Omental fat pad (tissue), 3 donors: ENCODE measurements at regions not wholly inside any gene's neighbourhood (a gene's known extent, or its start where the extent isn't known, plus 50 kb on each side); places are given as distances from the start of the nearest gene placed in this dataset.
"Not testable (repeated sequence)": the region's sequence is repeated elsewhere in the genome, so short reads cannot be mapped to it uniquely, and the experiment has no call there.

ENCODE experiments used
- ATAC-seq: fragments of 150-250 bp; one replicate; pipeline ENCODE4 v1.9.1; 2016; ENCODE audit warnings: mild to moderate bottlenecking, moderate library complexity; ENCODE audit not compliant: low FRiP score
- DNase-seq: peaks from one replicate; pipeline ENCODE4 v3.0.0-alpha.2; 2019; ENCODE audit warnings: low spot score
- TF ChIP-seq, protein P1 (sequence below), 3 donors: fragments of 450-650 bp; IDR thresholded peaks; one replicate each; pipeline ENCODE4 v1.5.1; 2016 to 2017; ENCODE audit warnings: antibody characterized with exemption in 3 of 3, mild to moderate bottlenecking in 3 of 3, moderate library complexity in 2 of 3

GRCh38 chr3:162984746-162985145 is 1488.1 kb downstream of the OTOL1 start:
- TF ChIP-seq, protein P1, sequence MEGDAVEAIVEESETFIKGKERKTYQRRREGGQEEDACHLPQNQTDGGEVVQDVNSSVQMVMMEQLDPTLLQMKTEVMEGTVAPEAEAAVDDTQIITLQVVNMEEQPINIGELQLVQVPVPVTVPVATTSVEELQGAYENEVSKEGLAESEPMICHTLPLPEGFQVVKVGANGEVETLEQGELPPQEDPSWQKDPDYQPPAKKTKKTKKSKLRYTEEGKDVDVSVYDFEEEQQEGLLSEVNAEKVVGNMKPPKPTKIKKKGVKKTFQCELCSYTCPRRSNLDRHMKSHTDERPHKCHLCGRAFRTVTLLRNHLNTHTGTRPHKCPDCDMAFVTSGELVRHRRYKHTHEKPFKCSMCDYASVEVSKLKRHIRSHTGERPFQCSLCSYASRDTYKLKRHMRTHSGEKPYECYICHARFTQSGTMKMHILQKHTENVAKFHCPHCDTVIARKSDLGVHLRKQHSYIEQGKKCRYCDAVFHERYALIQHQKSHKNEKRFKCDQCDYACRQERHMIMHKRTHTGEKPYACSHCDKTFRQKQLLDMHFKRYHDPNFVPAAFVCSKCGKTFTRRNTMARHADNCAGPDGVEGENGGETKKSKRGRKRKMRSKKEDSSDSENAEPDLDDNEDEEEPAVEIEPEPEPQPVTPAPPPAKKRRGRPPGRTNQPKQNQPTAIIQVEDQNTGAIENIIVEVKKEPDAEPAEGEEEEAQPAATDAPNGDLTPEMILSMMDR (IDR thresholded peaks at IDR 0.05), result no peak
- DNase-seq (no peak), ATAC-seq (no peak)

DNA sequence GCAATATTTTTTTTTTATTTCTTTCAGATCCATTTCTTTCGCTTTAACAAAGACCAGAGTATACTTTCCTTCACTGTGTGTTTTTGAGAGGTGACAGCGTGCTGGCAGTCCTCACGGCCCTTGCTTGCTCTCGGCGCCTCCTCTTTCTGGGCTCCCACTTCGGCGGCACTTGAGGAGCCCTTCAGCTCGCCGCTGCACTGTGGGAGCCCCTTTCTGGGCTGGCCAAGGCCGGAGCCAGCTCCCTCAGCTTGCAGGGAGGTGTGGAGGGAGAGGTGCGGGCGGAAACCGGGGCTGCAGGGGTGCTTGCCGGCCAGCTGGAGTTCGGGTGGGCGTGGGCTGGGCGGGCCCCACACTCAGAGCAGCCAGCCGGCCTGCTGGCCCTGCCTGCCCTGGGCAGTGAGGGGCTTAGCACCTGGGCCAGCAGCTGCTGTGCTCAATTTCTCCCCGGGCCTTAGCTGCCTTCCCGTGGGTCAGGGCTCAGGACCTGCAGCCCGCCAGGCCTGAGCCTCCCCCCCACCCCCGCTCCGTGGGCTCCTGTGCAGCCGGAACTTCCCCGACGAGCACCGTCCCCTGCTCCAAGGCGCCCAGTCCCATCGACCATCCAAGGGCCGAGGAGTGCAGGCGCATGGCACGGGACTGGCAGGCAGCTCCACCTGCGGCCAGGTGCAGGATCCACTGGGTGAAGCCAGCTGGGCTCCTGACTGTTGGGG is 1490.6 kb downstream of the OTOL1 start:
- not testable (repeated sequence) for DNase-seq, ATAC-seq

DNA sequence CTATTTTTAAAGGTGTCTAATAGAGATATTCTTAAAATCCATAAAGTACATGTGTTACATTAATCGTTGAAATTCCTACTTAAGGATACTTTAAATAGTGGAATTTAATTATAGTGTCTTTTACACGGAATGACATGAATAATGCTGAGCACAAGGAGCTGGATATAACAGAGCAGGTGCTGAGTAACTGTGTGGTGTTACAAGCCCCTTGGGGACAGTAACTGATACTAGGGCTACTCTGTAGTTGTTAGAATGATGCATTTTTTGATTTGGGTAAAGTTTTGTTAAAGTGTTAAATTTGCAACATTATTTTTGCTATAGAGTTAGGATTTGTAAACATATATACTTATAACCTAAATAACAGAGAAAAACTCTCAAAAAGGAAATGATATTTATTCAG is 1496.1 kb downstream of the OTOL1 start:
- no peak for DNase-seq
- TF ChIP-seq, protein P1 (IDR thresholded peaks at IDR 0.05), result no peak
- no peak for ATAC-seq

- DNase-seq (no peak), ATAC-seq (no peak)
- TF ChIP-seq, protein P1 (IDR thresholded peaks at IDR 0.05), result no peak
These were observed 1497.6 kb downstream of the OTOL1 start for GRCh38 chr3:162994165-162994564.

DNA sequence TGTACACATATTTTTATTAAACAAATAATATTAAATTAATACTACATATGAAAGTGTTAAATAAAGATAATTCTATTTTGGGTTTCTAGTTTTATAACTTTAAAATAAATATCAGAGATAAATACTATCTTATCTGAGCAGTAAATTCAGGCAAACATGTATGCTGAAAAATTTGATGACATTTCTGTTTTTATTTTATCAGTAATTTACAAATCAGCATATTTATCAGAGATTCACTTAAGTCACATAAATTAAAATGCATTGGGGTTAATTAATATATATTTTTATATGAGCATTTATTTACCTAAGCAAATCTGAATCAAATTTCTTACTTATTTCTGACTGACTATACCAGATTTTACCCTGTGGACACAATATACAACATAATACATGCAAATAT is 1499.8 kb downstream of the OTOL1 start:
- ATAC-seq, result no peak
- TF ChIP-seq, protein P1 (IDR thresholded peaks at IDR 0.05), result no peak

GRCh38 chr3:162998205-162998604 is 1501.6 kb downstream of the OTOL1 start:
- ATAC-seq (no peak), DNase-seq (no peak)
- TF ChIP-seq, protein P1 (IDR thresholded peaks at IDR 0.05), result no peak

More for the DNA sequence above, 1499.8 kb downstream of the OTOL1 start:
- no peak for DNase-seq

GRCh38 chr3:163011596-163011995 is 1515.0 kb downstream of the OTOL1 start:
- TF ChIP-seq, protein P1 (IDR thresholded peaks at IDR 0.05), result no peak
- ATAC-seq (no peak), DNase-seq (no peak)
